Effector memory CD4-positive, alpha-beta T cell (primary cell): ENCODE measurements at regions not wholly inside any gene's neighbourhood (a gene's known extent, or its start where the extent isn't known, plus 50 kb on each side); places are given as distances from the start of the nearest gene placed in this dataset.

Experiments used
- DNase-seq, 3 donors: peaks; one replicate each; pipeline ENCODE4 v3.0.0-alpha.2; 2020
- H3K27ac ChIP-seq: 2 replicates; pipeline ENCODE4 v1.7.0; 2013; ENCODE audit warnings: mild to moderate bottlenecking, low read length, moderate library complexity; ENCODE audit not compliant: insufficient read depth, poor library complexity, severe bottlenecking
- H3K27me3 ChIP-seq: replicated peaks from 2 replicates; pipeline ENCODE4 v1.7.0; 2013; ENCODE audit warnings: mild to moderate bottlenecking, low read length; ENCODE audit not compliant: insufficient read depth, control insufficient read depth, poor library complexity, severe bottlenecking
- H3K36me3 ChIP-seq: 2 replicates; pipeline ENCODE4 v1.7.0; 2013; ENCODE audit warnings: mild to moderate bottlenecking, low read length, moderate library complexity; ENCODE audit not compliant: control insufficient read depth, insufficient read depth
- H3K4me1 ChIP-seq: 2 replicates; pipeline ENCODE4 v1.7.0; 2013; ENCODE audit warnings: low read length, mild to moderate bottlenecking; ENCODE audit not compliant: control insufficient read depth, insufficient read depth, poor library complexity, severe bottlenecking
- H3K4me3 ChIP-seq: 2 replicates; pipeline ENCODE4 v1.7.0; 2013; ENCODE audit warnings: low read length, low read depth, mild to moderate bottlenecking; ENCODE audit not compliant: insufficient read depth, poor library complexity, severe bottlenecking
- H3K9me3 ChIP-seq: 2 replicates; pipeline ENCODE4 v1.7.0; 2013; ENCODE audit warnings: mild to moderate bottlenecking, low read length, moderate library complexity; ENCODE audit not compliant: control insufficient read depth

DNA sequence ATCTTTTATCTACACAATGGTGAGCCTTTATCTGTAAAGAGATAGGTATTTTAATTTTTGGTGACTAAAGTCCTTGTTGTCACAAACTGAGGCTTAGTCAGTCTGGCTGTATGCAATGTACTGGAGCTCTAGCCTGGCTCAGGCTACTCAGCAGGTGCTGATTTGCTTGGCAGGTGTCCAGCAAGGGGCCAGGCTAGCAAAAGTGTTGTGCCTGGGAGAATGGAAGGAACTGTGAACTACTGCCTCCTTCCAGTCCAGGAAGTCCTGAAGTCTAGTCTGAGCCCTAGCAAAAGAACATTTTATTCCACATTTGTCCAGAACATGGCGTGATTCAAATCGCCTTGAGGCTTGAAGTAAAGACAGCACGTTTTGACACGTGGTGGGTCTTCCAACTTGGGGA, 260.5 kb downstream of the CCDC85A start:
- DNase-seq, result no peak
- Histone ChIP-seq H3K4me1 (no peaks in the 10 kb centered on the region), H3K36me3 (no peaks in the 10 kb centered on the region), H3K9me3 (peaks cover 3% of the 10 kb centered on the region), H3K27me3 (no peaks in the 10 kb centered on the region), H3K27ac (no peak overlapping the region), H3K4me3 (no peak overlapping the region)

DNA sequence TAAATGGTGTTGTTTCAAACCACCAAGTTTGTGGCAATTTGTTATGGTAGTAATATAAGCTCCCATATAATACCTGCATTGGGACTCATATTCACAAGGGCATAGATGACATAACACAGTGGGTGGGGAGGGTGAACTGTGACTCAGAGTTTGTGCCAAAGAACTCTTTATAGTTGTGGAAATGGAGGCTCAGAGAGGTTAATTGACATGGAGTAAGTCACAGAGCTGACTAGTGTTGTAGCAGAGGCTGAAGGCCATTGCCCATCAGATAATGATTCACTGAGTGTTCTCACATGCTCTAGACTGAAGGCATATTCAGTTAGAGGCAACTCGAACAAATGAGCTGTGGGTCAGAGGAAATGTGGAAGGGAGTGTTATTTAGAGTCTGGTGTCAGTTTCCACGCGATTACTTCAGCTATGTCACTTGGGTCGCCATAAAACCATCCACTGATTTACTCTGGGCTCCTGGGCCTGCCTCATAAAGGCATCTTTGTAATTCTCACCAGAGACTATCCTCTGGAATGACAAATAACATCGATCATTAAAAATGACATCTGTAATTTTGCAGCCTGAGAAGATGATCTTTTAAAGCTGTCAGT, 264.7 kb downstream of the CCDC85A start:
- Histone ChIP-seq H3K4me3 (no peak overlapping the region), H3K9me3 (peaks cover 3% of the 10 kb centered on the region), H3K4me1 (no peaks in the 10 kb centered on the region), H3K27ac (no peak overlapping the region), H3K27me3 (no peaks in the 10 kb centered on the region), H3K36me3 (no peaks in the 10 kb centered on the region)
- DNase-seq, result no peak

DNA sequence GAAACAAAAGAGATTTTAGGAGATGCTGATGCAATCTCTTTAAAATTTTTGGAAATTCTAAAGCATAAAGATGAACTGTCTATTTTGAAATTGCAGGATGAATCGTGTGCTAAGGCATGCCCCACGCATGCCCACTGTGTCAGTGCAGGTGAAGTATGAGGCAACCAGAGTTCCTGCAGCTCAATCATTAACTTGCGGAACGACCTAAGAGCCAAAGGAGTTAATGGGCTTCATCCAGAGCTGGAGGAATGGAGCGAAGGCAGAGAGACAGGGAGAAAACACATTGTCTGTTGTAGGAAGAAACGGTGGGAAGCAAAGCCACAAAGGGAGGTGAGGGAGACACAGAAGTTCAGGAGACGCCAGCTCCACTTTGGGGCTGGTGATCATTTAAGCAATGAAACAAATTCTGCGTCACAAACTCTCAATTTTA, 265.2 kb downstream of the CCDC85A start:
- peaks cover 3% of the 10 kb centered on the region for H3K9me3 ChIP-seq
- no peaks in the 10 kb centered on the region for H3K36me3 ChIP-seq
- H3K27ac ChIP-seq, result no peak overlapping the region
- H3K4me3 ChIP-seq, result no peak overlapping the region
- H3K27me3 ChIP-seq, result no peaks in the 10 kb centered on the region
- DNase-seq, result no peak
- H3K4me1 ChIP-seq, result no peaks in the 10 kb centered on the region

DNA sequence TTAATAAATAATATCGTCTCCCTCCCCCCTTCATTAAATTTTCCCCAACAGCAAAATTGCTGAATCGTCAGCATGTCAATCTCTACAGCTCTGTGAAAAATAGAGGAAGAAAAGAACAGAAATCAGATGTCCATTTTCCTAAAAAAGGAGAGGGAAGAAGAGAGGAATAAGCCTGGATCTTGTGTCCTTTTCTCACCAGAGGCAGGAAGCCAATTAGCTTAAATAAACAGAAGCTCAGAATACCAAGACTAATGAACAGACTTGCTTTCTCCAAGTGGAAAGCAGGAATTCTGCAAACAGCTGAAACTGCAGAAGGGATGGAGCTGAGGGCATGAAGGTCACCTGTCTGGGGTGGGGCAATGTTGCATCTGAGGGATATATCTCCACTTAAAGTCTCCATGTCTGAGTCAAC, 265.7 kb downstream of the CCDC85A start:
- no peak for DNase-seq
- H3K27ac ChIP-seq, result no peak overlapping the region
- H3K4me1 ChIP-seq, result no peaks in the 10 kb centered on the region
- peaks cover 3% of the 10 kb centered on the region for H3K9me3 ChIP-seq
- H3K4me3 ChIP-seq, result no peak overlapping the region
- no peaks in the 10 kb centered on the region for H3K27me3 ChIP-seq
- no peaks in the 10 kb centered on the region for H3K36me3 ChIP-seq

DNA sequence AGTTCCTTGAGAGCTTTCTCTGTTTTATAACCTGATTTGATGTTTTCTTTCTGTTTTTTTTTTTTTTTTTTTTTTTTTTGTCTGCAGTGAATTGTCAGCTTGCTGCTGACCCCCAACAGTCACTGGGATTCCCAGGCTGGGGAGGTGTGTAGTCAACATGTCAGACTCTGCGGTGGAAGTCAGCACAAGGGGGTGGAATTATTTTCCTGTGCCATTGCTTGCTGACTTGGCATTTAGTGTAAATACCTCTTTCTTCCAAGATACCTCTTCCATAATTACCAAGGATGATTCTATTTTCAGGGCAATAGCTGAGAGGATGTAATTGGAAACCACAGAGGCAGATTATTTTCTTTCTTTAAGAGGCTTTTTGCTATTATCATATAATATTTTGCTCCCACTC, 266.3 kb downstream of the CCDC85A start:
- H3K27me3 ChIP-seq, result no peaks in the 10 kb centered on the region
- H3K4me1 ChIP-seq, result no peaks in the 10 kb centered on the region
- H3K36me3 ChIP-seq, result no peaks in the 10 kb centered on the region
- H3K27ac ChIP-seq, result no peak overlapping the region
- H3K9me3 ChIP-seq, result peaks cover 3% of the 10 kb centered on the region
- H3K4me3 ChIP-seq, result no peak overlapping the region
- DNase-seq, result no peak

DNA sequence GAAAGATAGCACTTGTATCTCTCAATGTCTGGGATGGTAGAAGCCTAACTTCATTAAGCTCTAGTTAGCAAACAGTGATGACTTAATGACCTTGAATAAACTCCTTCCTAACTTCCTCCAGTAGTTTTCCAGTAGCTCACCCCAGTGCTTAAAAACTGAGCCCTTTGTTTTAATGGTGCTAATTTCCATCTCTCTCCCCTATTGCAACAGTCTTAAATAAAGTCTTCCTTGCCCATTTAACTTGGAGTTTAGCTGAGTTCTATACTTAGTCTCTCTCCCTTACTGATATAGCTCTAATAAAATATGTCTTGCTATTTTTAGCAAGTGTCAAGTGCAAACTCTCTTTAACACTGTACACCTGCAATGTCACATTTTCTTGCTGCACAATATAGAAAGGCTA, 267.0 kb downstream of the CCDC85A start:
- DNase-seq, result no peak
- Histone ChIP-seq H3K9me3 (peaks cover 3% of the 10 kb centered on the region), H3K4me3 (no peak overlapping the region), H3K4me1 (no peaks in the 10 kb centered on the region), H3K36me3 (no peaks in the 10 kb centered on the region), H3K27ac (no peak overlapping the region), H3K27me3 (no peaks in the 10 kb centered on the region)

DNA sequence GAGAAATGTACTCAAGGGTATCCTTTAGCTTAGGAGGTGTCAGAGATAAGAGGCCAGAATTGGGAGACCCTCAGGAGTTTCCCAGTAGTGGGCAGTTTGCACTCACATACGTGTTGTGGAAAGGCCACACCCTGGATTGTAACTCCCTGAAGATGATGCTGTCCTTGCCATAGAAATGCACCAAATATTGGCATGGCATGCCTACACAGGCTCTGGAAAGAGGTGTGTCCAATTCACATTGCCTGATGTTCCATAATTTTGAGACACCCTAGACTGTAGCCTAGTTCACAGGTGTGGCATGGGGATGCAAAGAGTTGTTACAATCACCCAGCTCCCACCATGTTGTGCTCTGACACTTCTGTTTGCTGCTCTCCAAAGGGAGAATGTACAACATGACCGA, 271.9 kb downstream of the CCDC85A start:
- H3K27me3 ChIP-seq, result no peaks in the 10 kb centered on the region
- DNase-seq, result no peak
- H3K9me3 ChIP-seq, result no peaks in the 10 kb centered on the region

DNA sequence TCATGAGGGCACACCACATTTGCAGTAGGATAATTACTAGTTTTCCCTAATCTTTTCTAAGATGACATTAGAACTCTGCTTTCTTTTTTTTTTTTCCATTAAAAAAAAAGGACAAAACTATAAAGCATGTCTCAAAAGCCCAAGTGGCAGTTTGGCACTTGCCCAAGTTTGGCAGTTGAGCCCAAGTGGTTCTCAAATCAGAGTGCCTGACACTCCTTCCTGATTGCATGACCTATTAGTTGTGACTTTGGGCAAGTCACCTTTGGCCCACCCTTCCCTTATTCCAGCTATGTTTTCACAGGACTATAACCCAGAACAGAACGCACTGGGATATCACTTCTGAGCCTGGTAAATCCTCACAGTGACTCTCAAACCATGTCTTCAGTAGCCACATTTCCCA, 273.0 kb downstream of the CCDC85A start:
- H3K4me1 ChIP-seq, result no peaks in the 10 kb centered on the region
- no peak overlapping the region for H3K4me3 ChIP-seq
- H3K27ac ChIP-seq, result no peak overlapping the region
- no peaks in the 10 kb centered on the region for H3K36me3 ChIP-seq
- DNase-seq, result no peak
- no peaks in the 10 kb centered on the region for H3K27me3 ChIP-seq
- no peaks in the 10 kb centered on the region for H3K9me3 ChIP-seq

More for the DNA sequence above, 271.9 kb downstream of the CCDC85A start:
- Histone ChIP-seq H3K27ac (no peak overlapping the region), H3K4me3 (no peak overlapping the region), H3K4me1 (no peaks in the 10 kb centered on the region), H3K36me3 (no peaks in the 10 kb centered on the region)

DNA sequence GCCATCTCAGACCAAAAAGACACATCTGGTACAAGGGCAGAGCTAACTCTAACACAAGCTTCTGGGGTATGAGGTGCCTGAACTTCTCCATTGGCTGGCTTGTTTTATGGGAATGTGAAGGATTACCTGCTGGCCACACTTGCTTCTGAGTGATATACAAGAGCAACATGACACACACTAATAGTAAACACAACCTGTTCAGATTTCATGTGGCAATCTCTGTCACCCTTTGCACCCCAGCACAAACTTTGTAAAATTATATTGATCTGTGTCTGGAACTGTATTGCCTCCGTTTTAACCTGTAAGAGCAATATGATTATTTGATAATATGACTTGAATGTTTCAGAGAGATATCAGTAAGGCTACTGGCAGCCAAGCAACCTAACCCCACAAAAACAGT, 276.7 kb downstream of the CCDC85A start:
- Histone ChIP-seq H3K4me3 (no peak overlapping the region), H3K27me3 (no peaks in the 10 kb centered on the region), H3K27ac (no peak overlapping the region), H3K9me3 (no peaks in the 10 kb centered on the region), H3K36me3 (no peaks in the 10 kb centered on the region), H3K4me1 (no peaks in the 10 kb centered on the region)
- no peak for DNase-seq

DNA sequence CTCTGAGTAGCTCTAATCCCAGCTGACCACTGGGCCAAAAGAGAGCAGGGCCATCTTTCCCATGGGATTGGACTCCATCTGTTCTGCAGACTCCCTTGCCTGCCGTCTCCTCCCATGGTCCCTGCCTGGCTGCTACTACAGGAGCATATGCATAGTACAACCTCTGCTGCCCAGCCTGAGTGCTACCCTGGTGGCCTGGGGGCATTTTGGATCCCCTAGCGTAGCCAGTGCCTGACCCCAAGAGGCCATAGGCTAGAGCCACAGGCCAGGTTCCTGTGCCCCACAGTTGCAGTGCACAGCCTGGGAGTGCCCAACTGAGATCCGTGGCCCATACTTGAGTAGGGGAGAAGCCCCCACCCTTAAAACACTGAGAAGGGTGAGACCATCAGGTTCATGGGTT, 280.3 kb downstream of the CCDC85A start:
- H3K4me1 ChIP-seq, result no peaks in the 10 kb centered on the region
- no peaks in the 10 kb centered on the region for H3K9me3 ChIP-seq
- DNase-seq, result no peak
- H3K27me3 ChIP-seq, result no peaks in the 10 kb centered on the region
- no peak overlapping the region for H3K27ac ChIP-seq
- no peaks in the 10 kb centered on the region for H3K36me3 ChIP-seq
- no peak overlapping the region for H3K4me3 ChIP-seq
